ENCODE measurements at regions not wholly inside any gene's neighbourhood (a gene's known extent, or its start where the extent isn't known, plus 50 kb on each side); places are given as distances from the start of the nearest gene placed in this dataset.
"Not testable (repeated sequence)": the region's sequence is repeated elsewhere in the genome, so short reads cannot be mapped to it uniquely, and the experiment has no call there.

- no peaks in the 10 kb centered on the region for H3K36me3 Mint-ChIP-seq (ENCODE audit: low read depth, unreplicated experiment)
- no peaks in the 10 kb centered on the region for H3K27me3 Mint-ChIP-seq (ENCODE audit: unreplicated experiment)
- no peak overlapping the region for H3K4me3 Mint-ChIP-seq (ENCODE audit: unreplicated experiment)
- DNase-seq (ENCODE audit: low spot score) = no peak
- no peaks in the 10 kb centered on the region for H3K4me1 Mint-ChIP-seq (ENCODE audit: unreplicated experiment)
- H3K27ac Mint-ChIP-seq (ENCODE audit: unreplicated experiment) = no peak overlapping the region
- no peaks in the 10 kb centered on the region for H3K9me3 Mint-ChIP-seq (ENCODE audit: unreplicated experiment)
- TF ChIP-seq, protein P1, sequence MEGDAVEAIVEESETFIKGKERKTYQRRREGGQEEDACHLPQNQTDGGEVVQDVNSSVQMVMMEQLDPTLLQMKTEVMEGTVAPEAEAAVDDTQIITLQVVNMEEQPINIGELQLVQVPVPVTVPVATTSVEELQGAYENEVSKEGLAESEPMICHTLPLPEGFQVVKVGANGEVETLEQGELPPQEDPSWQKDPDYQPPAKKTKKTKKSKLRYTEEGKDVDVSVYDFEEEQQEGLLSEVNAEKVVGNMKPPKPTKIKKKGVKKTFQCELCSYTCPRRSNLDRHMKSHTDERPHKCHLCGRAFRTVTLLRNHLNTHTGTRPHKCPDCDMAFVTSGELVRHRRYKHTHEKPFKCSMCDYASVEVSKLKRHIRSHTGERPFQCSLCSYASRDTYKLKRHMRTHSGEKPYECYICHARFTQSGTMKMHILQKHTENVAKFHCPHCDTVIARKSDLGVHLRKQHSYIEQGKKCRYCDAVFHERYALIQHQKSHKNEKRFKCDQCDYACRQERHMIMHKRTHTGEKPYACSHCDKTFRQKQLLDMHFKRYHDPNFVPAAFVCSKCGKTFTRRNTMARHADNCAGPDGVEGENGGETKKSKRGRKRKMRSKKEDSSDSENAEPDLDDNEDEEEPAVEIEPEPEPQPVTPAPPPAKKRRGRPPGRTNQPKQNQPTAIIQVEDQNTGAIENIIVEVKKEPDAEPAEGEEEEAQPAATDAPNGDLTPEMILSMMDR (IDR thresholded peaks at IDR 0.05; ENCODE audit: unreplicated experiment) = no peak
Measured at GRCh38 chr5:12093586-12093985, 189.3 kb upstream of the CTNND2 start.

DNA sequence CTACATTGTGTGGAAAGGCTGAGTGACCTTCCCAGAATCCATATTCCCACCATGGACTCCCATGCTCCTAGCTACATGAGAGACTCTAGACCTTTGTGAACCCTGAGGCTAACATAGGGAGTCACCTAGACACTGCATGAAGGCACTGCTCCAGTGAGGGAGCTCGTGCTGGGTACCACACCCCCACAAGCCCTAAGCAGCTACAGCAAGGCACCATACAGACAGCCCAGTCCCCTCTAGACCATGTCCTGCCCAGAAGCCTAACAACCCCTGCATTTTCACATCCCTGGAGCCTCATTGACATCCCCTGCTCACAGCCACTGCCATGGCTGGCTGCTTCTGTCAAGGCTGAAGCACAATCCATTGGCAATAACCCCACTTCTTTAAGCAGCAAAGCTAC is 176.5 kb upstream of the CTNND2 start:
- Mint-ChIP-seq H3K4me3 (ENCODE audit: unreplicated experiment) (no peak overlapping the region), H3K4me1 (ENCODE audit: unreplicated experiment) (no peaks in the 10 kb centered on the region), H3K9me3 (ENCODE audit: unreplicated experiment) (no peaks in the 10 kb centered on the region), H3K27me3 (ENCODE audit: unreplicated experiment) (peaks cover 2% of the 10 kb centered on the region), H3K36me3 (ENCODE audit: low read depth, unreplicated experiment) (no peaks in the 10 kb centered on the region), H3K27ac (ENCODE audit: unreplicated experiment) (no peak overlapping the region)
- TF ChIP-seq, protein P1 (IDR thresholded peaks at IDR 0.05; ENCODE audit: unreplicated experiment) = no peak
- DNase-seq (ENCODE audit: low spot score) = no peak

GRCh38 chr5:12078286-12078685 is 174.0 kb upstream of the CTNND2 start:
- H3K27ac Mint-ChIP-seq (ENCODE audit: unreplicated experiment); H3K4me1 Mint-ChIP-seq (ENCODE audit: unreplicated experiment); H3K9me3 Mint-ChIP-seq (ENCODE audit: unreplicated experiment); H3K36me3 Mint-ChIP-seq (ENCODE audit: low read depth, unreplicated experiment); DNase-seq (ENCODE audit: low spot score); H3K27me3 Mint-ChIP-seq (ENCODE audit: unreplicated experiment); H3K4me3 Mint-ChIP-seq (ENCODE audit: unreplicated experiment): not testable (repeated sequence)

- Mint-ChIP-seq H3K4me1 (ENCODE audit: unreplicated experiment) (no peaks in the 10 kb centered on the region), H3K9me3 (ENCODE audit: unreplicated experiment) (no peaks in the 10 kb centered on the region), H3K27ac (ENCODE audit: unreplicated experiment) (no peak overlapping the region), H3K27me3 (ENCODE audit: unreplicated experiment) (no peaks in the 10 kb centered on the region), H3K36me3 (ENCODE audit: low read depth, unreplicated experiment) (no peaks in the 10 kb centered on the region), H3K4me3 (ENCODE audit: unreplicated experiment) (no peak overlapping the region)
- TF ChIP-seq, protein P1 (IDR thresholded peaks at IDR 0.05; ENCODE audit: unreplicated experiment) = no peak
- DNase-seq (ENCODE audit: low spot score) = no peak
Measured at GRCh38 chr5:12073426-12073825, 169.2 kb upstream of the CTNND2 start.

DNA sequence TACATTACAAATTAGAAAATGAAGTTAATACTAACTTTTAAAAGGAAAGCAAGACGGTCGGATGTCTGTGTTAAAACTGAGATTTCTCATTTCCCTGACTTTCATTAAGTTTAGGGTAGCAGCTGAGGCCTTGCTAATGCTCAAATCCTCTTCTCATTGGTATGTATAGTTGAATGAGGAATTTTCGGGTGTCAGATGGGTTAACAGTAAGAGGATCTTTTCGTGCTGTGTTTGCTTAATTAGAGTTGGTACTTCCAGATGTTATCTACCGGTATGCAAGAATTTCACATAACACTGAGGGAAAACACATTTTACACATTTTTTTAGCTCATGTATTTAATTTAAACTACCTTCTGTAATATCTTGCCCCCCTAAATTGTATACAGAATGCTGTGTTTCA is 168.2 kb upstream of the CTNND2 start:
- Mint-ChIP-seq H3K27ac (ENCODE audit: unreplicated experiment) (no peak overlapping the region), H3K9me3 (ENCODE audit: unreplicated experiment) (no peaks in the 10 kb centered on the region), H3K4me3 (ENCODE audit: unreplicated experiment) (no peak overlapping the region), H3K4me1 (ENCODE audit: unreplicated experiment) (no peaks in the 10 kb centered on the region), H3K36me3 (ENCODE audit: low read depth, unreplicated experiment) (no peaks in the 10 kb centered on the region), H3K27me3 (ENCODE audit: unreplicated experiment) (no peaks in the 10 kb centered on the region)
- DNase-seq (ENCODE audit: low spot score) = no peak
- TF ChIP-seq, protein P1 (IDR thresholded peaks at IDR 0.05; ENCODE audit: unreplicated experiment) = no peak

GRCh38 chr5:12071455-12071854 is 167.2 kb upstream of the CTNND2 start:
- H3K27me3 Mint-ChIP-seq (ENCODE audit: unreplicated experiment) = no peaks in the 10 kb centered on the region
- no peak for DNase-seq (ENCODE audit: low spot score)
- no peak overlapping the region for H3K27ac Mint-ChIP-seq (ENCODE audit: unreplicated experiment)
- H3K4me3 Mint-ChIP-seq (ENCODE audit: unreplicated experiment) = no peak overlapping the region
- H3K9me3 Mint-ChIP-seq (ENCODE audit: unreplicated experiment) = no peaks in the 10 kb centered on the region
- TF ChIP-seq, protein P1 (IDR thresholded peaks at IDR 0.05; ENCODE audit: unreplicated experiment) = no peak
- H3K4me1 Mint-ChIP-seq (ENCODE audit: unreplicated experiment) = no peaks in the 10 kb centered on the region
- no peaks in the 10 kb centered on the region for H3K36me3 Mint-ChIP-seq (ENCODE audit: low read depth, unreplicated experiment)
